ENCODE measurements at regions not wholly inside any gene's neighbourhood (a gene's known extent, or its start where the extent isn't known, plus 50 kb on each side); places are given as distances from the start of the nearest gene placed in this dataset.

DNA sequence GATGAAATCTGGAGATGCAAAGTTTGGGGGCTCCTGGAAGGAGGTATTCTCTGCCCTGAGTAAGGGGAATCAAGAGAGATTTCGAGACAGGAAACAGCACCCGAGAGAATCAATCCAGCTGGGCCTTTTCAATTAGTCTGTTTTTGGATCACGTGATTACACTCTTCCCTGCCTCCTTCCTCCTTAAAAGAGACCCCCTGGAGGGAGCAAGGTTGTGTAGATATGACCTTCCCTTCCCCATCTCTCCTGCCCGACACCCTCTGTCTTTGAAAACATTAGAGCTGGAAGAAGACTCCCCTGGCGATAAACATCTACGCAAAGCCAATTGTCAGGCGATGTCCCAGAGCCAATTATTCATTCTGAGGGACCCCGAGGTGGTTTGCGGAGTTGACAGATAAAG is 407.9 kb downstream of the MIAT start:
- DNase-seq (peak in 2 of 3 donors; percentile 18 to 26), ATAC-seq (ENCODE audit: insufficient read depth, low FRiP score) (no peak)
- Histone ChIP-seq H3K4me1 (ENCODE audit: control insufficient read depth in 5 of 5, insufficient read depth in 5 of 5, low read length in 5 of 5) (peaks cover 0 to 1% (median 0%) of the 10 kb centered on the region in 5 donors), H3K4me3 (no peak overlapping the region), H3K36me3 (ENCODE audit: control insufficient read depth in 4 of 4, insufficient read depth in 4 of 4, low read length in 4 of 4) (no peaks in the 10 kb centered on the region), H3K27me3 (ENCODE audit: control insufficient read depth in 3 of 3, insufficient read depth in 3 of 3, low read length in 2 of 3) (peaks cover 0 to 14% (median 0%) of the 10 kb centered on the region in 3 donors), H3K27ac (ENCODE audit: low read depth in 1 of 2, low read length in 1 of 2) (no peak overlapping the region), H3K9ac (ENCODE audit: insufficient read depth in 1 of 2, low read length in 2 of 2) (no peak overlapping the region), H3K9me3 (ENCODE audit: control insufficient read depth in 4 of 4, insufficient read depth in 3 of 4, low read length in 3 of 4) (peaks cover 0 to 5% (median 0%) of the 10 kb centered on the region in 4 donors)
- WGBS, 2 donors, result 18 to 29% methylated on average over 9 of the region's 9 CpGs
- no peak for TF ChIP-seq CTCF (IDR thresholded peaks at IDR 0.05; ENCODE audit: control extremely low read depth, extremely low read depth)

DNA sequence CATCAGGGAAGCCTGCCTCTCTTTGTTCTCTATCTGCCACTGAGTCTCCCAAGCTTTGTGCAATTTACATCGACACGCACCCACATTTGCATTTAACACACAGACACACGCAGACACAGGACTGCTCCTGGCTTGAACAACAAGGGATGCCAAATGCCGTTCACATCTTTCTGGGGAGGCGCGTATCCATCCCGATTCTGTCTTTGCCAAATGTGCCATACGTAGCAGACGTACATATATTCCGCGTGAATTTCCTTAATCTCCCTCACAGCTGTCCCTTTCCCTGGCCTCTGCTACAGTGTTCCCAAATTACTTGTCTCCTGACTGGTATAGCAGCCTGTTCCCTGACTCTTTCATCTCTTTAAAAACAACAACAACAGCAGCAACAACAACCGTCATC is 409.5 kb downstream of the MIAT start:
- DNase-seq (no peak), ATAC-seq (ENCODE audit: insufficient read depth, low FRiP score) (no peak)
- H3K4me3 ChIP-seq, result no peak overlapping the region
- no peak overlapping the region for H3K9ac ChIP-seq (ENCODE audit: insufficient read depth in 1 of 2, low read length in 2 of 2)
- no peak overlapping the region for H3K27ac ChIP-seq (ENCODE audit: low read depth in 1 of 2, low read length in 1 of 2)
- H3K36me3 ChIP-seq (ENCODE audit: control insufficient read depth in 4 of 4, insufficient read depth in 4 of 4, low read length in 4 of 4), result no peaks in the 10 kb centered on the region
- TF ChIP-seq CTCF (IDR thresholded peaks at IDR 0.05; ENCODE audit: control extremely low read depth, extremely low read depth), result no peak
- WGBS, 2 donors, result 77 to 78% methylated on average over 12 of the region's 12 CpGs
- peaks cover 0 to 5% (median 0%) of the 10 kb centered on the region in 4 donors for H3K9me3 ChIP-seq (ENCODE audit: control insufficient read depth in 4 of 4, insufficient read depth in 3 of 4, low read length in 3 of 4)
- peaks cover 0 to 18% (median 0%) of the 10 kb centered on the region in 3 donors for H3K27me3 ChIP-seq (ENCODE audit: control insufficient read depth in 3 of 3, insufficient read depth in 3 of 3, low read length in 2 of 3)
- peaks cover 0 to 1% (median 0%) of the 10 kb centered on the region in 5 donors for H3K4me1 ChIP-seq (ENCODE audit: control insufficient read depth in 5 of 5, insufficient read depth in 5 of 5, low read length in 5 of 5)

- H3K27me3 ChIP-seq (ENCODE audit: control insufficient read depth in 3 of 3, insufficient read depth in 3 of 3, low read length in 2 of 3), result peaks cover 0 to 21% (median 0%) of the 10 kb centered on the region in 3 donors
- H3K4me1 ChIP-seq (ENCODE audit: control insufficient read depth in 5 of 5, insufficient read depth in 5 of 5, low read length in 5 of 5), result peaks cover 0 to 1% (median 0%) of the 10 kb centered on the region in 5 donors
- no peak overlapping the region for H3K4me3 ChIP-seq
- no peak overlapping the region for H3K27ac ChIP-seq (ENCODE audit: low read depth in 1 of 2, low read length in 1 of 2)
- H3K9me3 ChIP-seq (ENCODE audit: control insufficient read depth in 4 of 4, insufficient read depth in 3 of 4, low read length in 3 of 4), result peaks cover 0 to 5% (median 0%) of the 10 kb centered on the region in 4 donors
- TF ChIP-seq CTCF (IDR thresholded peaks at IDR 0.05; ENCODE audit: control extremely low read depth, extremely low read depth), result no peak
- DNase-seq (no peak), ATAC-seq (ENCODE audit: insufficient read depth, low FRiP score) (no peak)
- H3K9ac ChIP-seq (ENCODE audit: insufficient read depth in 1 of 2, low read length in 2 of 2), result no peak overlapping the region
- H3K36me3 ChIP-seq (ENCODE audit: control insufficient read depth in 4 of 4, insufficient read depth in 4 of 4, low read length in 4 of 4), result no peaks in the 10 kb centered on the region
Observed at GRCh38 chr22:27068121-27068520, 410.7 kb downstream of the MIAT start.

DNA sequence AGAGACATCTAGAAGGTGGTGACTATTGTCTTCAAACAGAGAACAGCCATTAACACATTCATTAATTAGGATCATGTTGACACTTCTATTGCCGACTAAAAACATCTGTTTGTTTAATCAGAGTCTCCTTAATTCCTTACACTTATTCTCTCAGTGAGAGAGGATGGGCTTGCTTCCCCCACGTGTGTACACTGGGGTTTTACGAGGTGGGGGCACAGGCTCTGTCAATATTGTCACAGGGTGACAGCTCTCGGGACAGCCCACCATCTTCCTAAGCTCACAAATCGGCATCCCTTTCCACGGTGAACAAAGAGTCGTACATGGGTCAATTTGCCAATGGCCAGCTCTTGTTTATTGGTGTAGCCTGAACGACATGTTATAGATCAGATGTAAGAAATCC is 413.2 kb downstream of the MIAT start:
- 31 to 37% methylated on average over 8 of the region's 8 CpGs for WGBS, 2 donors
- H3K27ac ChIP-seq (ENCODE audit: low read depth in 1 of 2, low read length in 1 of 2), result no peak overlapping the region
- DNase-seq (no peak), ATAC-seq (ENCODE audit: insufficient read depth, low FRiP score) (no peak)
- no peak for TF ChIP-seq CTCF (IDR thresholded peaks at IDR 0.05; ENCODE audit: control extremely low read depth, extremely low read depth)
- H3K9ac ChIP-seq (ENCODE audit: insufficient read depth in 1 of 2, low read length in 2 of 2), result no peak overlapping the region
- H3K27me3 ChIP-seq (ENCODE audit: control insufficient read depth in 3 of 3, insufficient read depth in 3 of 3, low read length in 2 of 3), result peaks cover 0 to 29% (median 0%) of the 10 kb centered on the region in 3 donors
- no peaks in the 10 kb centered on the region for H3K36me3 ChIP-seq (ENCODE audit: control insufficient read depth in 4 of 4, insufficient read depth in 4 of 4, low read length in 4 of 4)
- H3K9me3 ChIP-seq (ENCODE audit: control insufficient read depth in 4 of 4, insufficient read depth in 3 of 4, low read length in 3 of 4), result peaks cover 0 to 7% (median 0%) of the 10 kb centered on the region in 4 donors
- H3K4me3 ChIP-seq, result no peak overlapping the region
- no peaks in the 10 kb centered on the region for H3K4me1 ChIP-seq (ENCODE audit: control insufficient read depth in 5 of 5, insufficient read depth in 5 of 5, low read length in 5 of 5)

All from lung (tissue), 11 donors.